Hepatocyte (in vitro differentiated cells): ENCODE measurements at regions not wholly inside any gene's neighbourhood (a gene's known extent, or its start where the extent isn't known, plus 50 kb on each side); places are given as distances from the start of the nearest gene placed in this dataset.

Source experiments
- DNase-seq: peaks from one replicate; pipeline ENCODE4 v3.0.0-alpha.2; 2016; ENCODE audit warnings: low spot score
- H2AFZ ChIP-seq: fragments of 200-600 bp; sonication (generic); 2 replicates; pipeline ENCODE4 v1.6.0; 2016; ENCODE audit warnings: antibody characterized with exemption, mild to moderate bottlenecking
- H3K27ac ChIP-seq: fragments of 200-600 bp; sonication (generic); 2 replicates; pipeline ENCODE4 v1.5.1; 2016; ENCODE audit warnings: mild to moderate bottlenecking
- H3K27me3 ChIP-seq: fragments of 200-600 bp; sonication (generic); 2 replicates; pipeline ENCODE4 v1.6.1; 2016
- H3K36me3 ChIP-seq: fragments of 200-600 bp; sonication (generic); replicated peaks from 2 replicates; pipeline ENCODE4 v1.5.1; 2016; ENCODE audit warnings: low read depth; ENCODE audit not compliant: insufficient read depth
- H3K4me1 ChIP-seq: fragments of 200-600 bp; sonication (generic); 2 replicates; pipeline ENCODE4 v1.5.1; 2016; ENCODE audit warnings: mild to moderate bottlenecking, moderate library complexity; ENCODE audit not compliant: insufficient read depth
- H3K4me2 ChIP-seq: fragments of 200-600 bp; sonication (generic); 2 replicates; pipeline ENCODE4 v1.6.0; 2016
- H3K4me3 ChIP-seq: fragments of 200-600 bp; sonication (generic); 2 replicates; pipeline ENCODE4 v1.5.1; 2016; ENCODE audit warnings: mild to moderate bottlenecking
- H3K79me2 ChIP-seq: fragments of 200-600 bp; sonication (generic); 2 replicates; pipeline ENCODE4 v1.6.0; 2017; ENCODE audit warnings: mild to moderate bottlenecking
- H3K9me2 ChIP-seq: fragments of 200-600 bp; sonication (generic); replicated peaks from 2 replicates; pipeline ENCODE4 v1.6.0; 2017; ENCODE audit warnings: mild to moderate bottlenecking; ENCODE audit not compliant: insufficient read depth
- H3K9me3 ChIP-seq: fragments of 200-600 bp; sonication (generic); 2 replicates; pipeline ENCODE4 v1.5.1; 2016; ENCODE audit warnings: low read depth, mild to moderate bottlenecking
- H4K20me1 ChIP-seq: fragments of 200-600 bp; sonication (generic); 2 replicates; pipeline ENCODE4 v1.6.0; 2016; ENCODE audit warnings: mild to moderate bottlenecking; ENCODE audit not compliant: insufficient read depth, poor library complexity, severe bottlenecking
- EZH2 ChIP-seq: fragments of 200-600 bp; sonication (generic); IDR thresholded peaks from 2 replicates; pipeline ENCODE4 v1.6.1; 2016; ENCODE audit warnings: antibody characterized with exemption, mild to moderate bottlenecking, borderline replicate concordance
- EZH2phosphoT487 ChIP-seq: fragments of 200-600 bp; sonication (generic); IDR thresholded peaks from one replicate; pipeline ENCODE4 v1.6.1; 2018; ENCODE audit warnings: antibody characterized with exemption, mild to moderate bottlenecking, low read depth, moderate library complexity; ENCODE audit not compliant: unreplicated experiment, severe bottlenecking
- WGBS: methylation state at CpG from one replicate; pipeline ENCODE4 v1.1.6; 2016; ENCODE audit warnings: low lambda C conversion rate; ENCODE audit errors: missing lambda C conversion rate; 5-methylcytosine and 5-hydroxymethylcytosine counted together
- TF ChIP-seq, protein P1 (sequence below): fragments of 200-600 bp; sonication (generic); IDR thresholded peaks from 2 replicates; pipeline ENCODE4 v1.5.1; 2016; ENCODE audit warnings: antibody characterized with exemption, mild to moderate bottlenecking; ENCODE audit not compliant: poor library complexity

DNA sequence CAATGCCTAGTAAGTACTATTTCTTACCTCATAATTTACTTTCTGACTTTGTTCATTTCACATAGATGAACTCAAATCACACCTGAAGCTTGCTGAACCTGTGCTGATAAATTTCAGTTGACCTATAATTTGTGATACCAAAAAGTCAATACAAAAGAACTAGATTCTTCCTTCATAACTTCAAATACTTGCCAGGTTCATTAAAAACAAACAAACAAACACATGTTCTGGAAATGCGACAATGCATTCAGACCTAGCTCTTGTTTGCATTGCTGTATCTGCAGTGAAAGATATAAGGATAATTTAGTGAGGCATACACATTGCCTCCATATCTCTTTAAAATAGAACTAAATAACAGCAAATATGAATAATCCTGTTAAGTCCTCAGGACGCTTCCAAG, 221.3 kb downstream of the GXYLT1 start:
- H3K4me1 ChIP-seq: no peaks in the 10 kb centered on the region
- no peaks in the 10 kb centered on the region for H4K20me1 ChIP-seq
- TF ChIP-seq EZH2phosphoT487: no peak
- TF ChIP-seq, protein P1, sequence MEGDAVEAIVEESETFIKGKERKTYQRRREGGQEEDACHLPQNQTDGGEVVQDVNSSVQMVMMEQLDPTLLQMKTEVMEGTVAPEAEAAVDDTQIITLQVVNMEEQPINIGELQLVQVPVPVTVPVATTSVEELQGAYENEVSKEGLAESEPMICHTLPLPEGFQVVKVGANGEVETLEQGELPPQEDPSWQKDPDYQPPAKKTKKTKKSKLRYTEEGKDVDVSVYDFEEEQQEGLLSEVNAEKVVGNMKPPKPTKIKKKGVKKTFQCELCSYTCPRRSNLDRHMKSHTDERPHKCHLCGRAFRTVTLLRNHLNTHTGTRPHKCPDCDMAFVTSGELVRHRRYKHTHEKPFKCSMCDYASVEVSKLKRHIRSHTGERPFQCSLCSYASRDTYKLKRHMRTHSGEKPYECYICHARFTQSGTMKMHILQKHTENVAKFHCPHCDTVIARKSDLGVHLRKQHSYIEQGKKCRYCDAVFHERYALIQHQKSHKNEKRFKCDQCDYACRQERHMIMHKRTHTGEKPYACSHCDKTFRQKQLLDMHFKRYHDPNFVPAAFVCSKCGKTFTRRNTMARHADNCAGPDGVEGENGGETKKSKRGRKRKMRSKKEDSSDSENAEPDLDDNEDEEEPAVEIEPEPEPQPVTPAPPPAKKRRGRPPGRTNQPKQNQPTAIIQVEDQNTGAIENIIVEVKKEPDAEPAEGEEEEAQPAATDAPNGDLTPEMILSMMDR: no peak
- TF ChIP-seq EZH2: no peak
- H3K4me2 ChIP-seq: no peak overlapping the region
- no peak overlapping the region for H3K27ac ChIP-seq
- H3K27me3 ChIP-seq: no peaks in the 10 kb centered on the region
- no peak overlapping the region for H3K4me3 ChIP-seq
- H2AFZ ChIP-seq: no peak overlapping the region
- no peaks in the 10 kb centered on the region for H3K79me2 ChIP-seq
- 85% methylated on average over 2 of the region's 2 CpGs for WGBS
- H3K36me3 ChIP-seq: no peaks in the 10 kb centered on the region
- no peak for DNase-seq
- H3K9me3 ChIP-seq: no peaks in the 10 kb centered on the region
- H3K9me2 ChIP-seq: no peaks in the 10 kb centered on the region

DNA sequence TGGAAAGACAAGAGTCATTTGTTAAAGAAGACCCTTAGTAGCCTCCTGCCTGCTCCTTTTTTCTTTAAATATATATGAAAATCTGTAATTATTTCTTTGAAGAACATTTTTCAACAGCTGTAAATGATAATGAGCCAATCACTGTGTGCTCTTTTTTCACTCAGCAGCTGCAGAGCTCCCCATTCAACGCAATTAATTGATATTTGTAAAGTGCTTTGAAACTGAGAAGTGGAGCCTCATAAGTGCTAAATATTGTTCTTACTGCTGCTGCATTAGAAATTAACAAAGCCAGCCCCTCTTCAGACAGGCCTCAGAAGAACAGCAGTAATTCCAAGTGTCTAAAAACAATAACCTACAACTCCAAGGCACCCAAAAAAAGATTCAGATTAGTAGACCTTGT, 224.3 kb downstream of the GXYLT1 start:
- H3K9me3 ChIP-seq: no peaks in the 10 kb centered on the region
- TF ChIP-seq EZH2 (no peak), EZH2phosphoT487 (no peak)
- TF ChIP-seq, protein P1: no peak
- H3K4me2 ChIP-seq: peak overlapping the region; percentile 23
- no peaks in the 10 kb centered on the region for H3K27me3 ChIP-seq
- no peaks in the 10 kb centered on the region for H3K36me3 ChIP-seq
- no peaks in the 10 kb centered on the region for H4K20me1 ChIP-seq
- no peaks in the 10 kb centered on the region for H3K9me2 ChIP-seq
- DNase-seq: no peak
- no peak overlapping the region for H3K27ac ChIP-seq
- H3K4me3 ChIP-seq: no peak overlapping the region
- WGBS: 56% methylated on average over 1 of the region's 1 CpG
- H3K79me2 ChIP-seq: no peaks in the 10 kb centered on the region
- no peak overlapping the region for H2AFZ ChIP-seq
- H3K4me1 ChIP-seq: no peaks in the 10 kb centered on the region

DNA sequence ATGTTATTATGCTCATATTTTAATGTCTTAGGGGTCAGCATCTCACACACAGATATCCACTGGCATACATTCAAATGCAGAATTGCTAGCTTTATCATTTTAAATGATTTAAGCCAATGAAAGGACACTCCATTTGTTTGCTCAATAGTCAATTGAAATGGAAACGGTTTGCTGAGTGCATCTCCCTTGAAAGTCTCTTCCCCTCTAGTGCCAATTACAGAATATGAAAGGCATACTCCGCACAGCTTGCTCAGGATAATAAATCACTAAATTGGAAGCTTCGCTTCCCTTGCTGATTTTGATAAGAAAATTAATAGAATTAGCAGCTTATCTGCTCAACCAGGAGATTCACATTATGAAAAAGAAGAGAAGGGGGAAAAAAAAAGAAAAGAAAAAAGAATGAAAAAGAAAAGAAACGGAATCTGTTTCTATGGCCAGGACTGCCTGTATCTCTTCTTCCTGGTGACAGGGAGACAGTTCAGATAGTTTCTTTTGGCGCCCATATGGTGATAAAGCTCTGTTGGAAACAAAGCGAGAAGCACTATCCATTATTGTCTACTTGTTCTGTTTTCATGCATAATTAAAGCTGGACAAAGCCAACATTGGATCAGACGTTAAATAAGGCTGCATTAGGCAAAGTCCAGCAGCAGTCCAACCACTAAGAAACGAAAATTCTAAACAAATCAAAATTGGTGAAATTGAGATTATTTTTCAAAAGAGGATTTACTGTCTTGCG, 225.0 kb downstream of the GXYLT1 start:
- H3K4me3 ChIP-seq: no peak overlapping the region
- H3K27ac ChIP-seq: no peak overlapping the region
- no peaks in the 10 kb centered on the region for H3K9me3 ChIP-seq
- H3K36me3 ChIP-seq: no peaks in the 10 kb centered on the region
- 45% methylated on average over 9 of the region's 9 CpGs for WGBS
- no peak overlapping the region for H2AFZ ChIP-seq
- H3K79me2 ChIP-seq: no peaks in the 10 kb centered on the region
- no peaks in the 10 kb centered on the region for H4K20me1 ChIP-seq
- TF ChIP-seq, protein P1: no peak
- no peak for TF ChIP-seq EZH2phosphoT487
- TF ChIP-seq EZH2: no peak
- H3K4me1 ChIP-seq: no peaks in the 10 kb centered on the region
- no peak for DNase-seq
- H3K4me2 ChIP-seq: peak overlapping the region; percentile 23
- H3K27me3 ChIP-seq: no peaks in the 10 kb centered on the region
- no peaks in the 10 kb centered on the region for H3K9me2 ChIP-seq
